SK-N-SH (cell line): ENCODE measurements at regions not wholly inside any gene's neighbourhood (a gene's known extent, or its start where the extent isn't known, plus 50 kb on each side); places are given as distances from the start of the nearest gene placed in this dataset.

Experiments
- CTCF ChIA-PET: fragments of 300-600, 350-600 bp; formaldehyde crosslinking; extraction: SDS; loops from one replicate; lab custom pipeline; 2021; lab: Yijun Ruan, JAX
- POLR2A ChIA-PET: fragments of 350-600 bp; sonication (Branson Sonifier 250); formaldehyde crosslinking; extraction: SDS; loops from one replicate; lab custom pipeline; 2020; ENCODE audit warnings: antibody characterized with exemption, inconsistent platforms; lab: Yijun Ruan, JAX
- DNase-seq: peaks from one replicate; pipeline ENCODE4 v3.0.0; 2012
- H2AFZ ChIP-seq: fragments of 200-600 bp; sonication (generic); 2 replicates; pipeline ENCODE4 v1.8.1; 2016; ENCODE audit warnings: antibody characterized with exemption, mild to moderate bottlenecking, low read depth
- H3F3A ChIP-seq: fragments of 200-600 bp; sonication (generic); replicated peaks from 2 replicates; pipeline ENCODE3; 2016; ENCODE audit warnings: antibody characterized with exemption, mild to moderate bottlenecking; ENCODE audit not compliant: insufficient read depth
- H3K27ac ChIP-seq, 2 experiments: fragments of 200-500 bp in 1 of 2; fragments of 200-600 bp in 1 of 2; sonication (Bioruptor generic) in 1 of 2; sonication (generic), shearing (Covaris generic) in 1 of 2; 2 replicates each; pipeline versions ENCODE4 v1.5.1 to v1.6.1; 2014 to 2016; ENCODE audit warnings: low read depth in 2 of 2, inconsistent platforms in 1 of 2, low read length in 1 of 2, mild to moderate bottlenecking in 1 of 2, mixed read lengths in 1 of 2
- H3K27me3 ChIP-seq: fragments of 200-600 bp; sonication (generic), shearing (Covaris generic); 2 replicates; pipeline ENCODE4 v1.6.1; 2016; ENCODE audit warnings: mixed run types; ENCODE audit not compliant: insufficient read depth
- H3K36me3 ChIP-seq, 2 experiments: fragments of 200-500 bp in 1 of 2; fragments of 200-600 bp in 1 of 2; sonication (Bioruptor generic) in 1 of 2; sonication (generic) in 1 of 2; replicated peaks in 1 of 2; 2 replicates each; pipeline versions ENCODE3 to v1.5.1; 2014 to 2016; ENCODE audit warnings: low read length in 1 of 2, mild to moderate bottlenecking in 1 of 2; ENCODE audit not compliant: insufficient read depth in 2 of 2, control insufficient read depth in 1 of 2
- H3K4me1 ChIP-seq, 2 experiments: fragments of 200-500 bp in 1 of 2; fragments of 200-600 bp in 1 of 2; sonication (Bioruptor generic) in 1 of 2; sonication (generic), shearing (Covaris generic) in 1 of 2; 2 replicates each; pipeline versions ENCODE4 v1.5.1 to v1.6.1; 2014 to 2016; ENCODE audit warnings: low read depth in 1 of 2, low read length in 1 of 2, mixed run types in 1 of 2; ENCODE audit not compliant: insufficient read depth in 2 of 2, control insufficient read depth in 1 of 2
- H3K4me2 ChIP-seq: fragments of 200-600 bp; sonication (generic), shearing (Covaris generic); 2 replicates; pipeline ENCODE4 v1.6.1; 2017; ENCODE audit warnings: mixed run types
- H3K4me3 ChIP-seq, 2 experiments: fragments of 200-500 bp in 1 of 2; fragments of 200-600 bp in 1 of 2; sonication (Bioruptor generic) in 1 of 2; sonication (generic), shearing (Covaris generic) in 1 of 2; 2 replicates each; pipeline versions ENCODE4 v1.5.1 to v1.8.1; 2014 to 2016; ENCODE audit warnings: low read depth in 2 of 2, inconsistent platforms in 1 of 2, low read length in 1 of 2, mild to moderate bottlenecking in 1 of 2, mixed read lengths in 1 of 2, moderate library complexity in 1 of 2
- H3K79me2 ChIP-seq: fragments of 200-600 bp; sonication (generic); 2 replicates; pipeline ENCODE4 v1.8.1; 2017; ENCODE audit warnings: mild to moderate bottlenecking; ENCODE audit not compliant: insufficient read depth
- H3K9ac ChIP-seq: fragments of 200-600 bp; sonication (generic); 2 replicates; pipeline ENCODE4 v1.6.1; 2017; ENCODE audit warnings: mixed run types
- H3K9me2 ChIP-seq: fragments of 200-600 bp; sonication (generic); 2 replicates; pipeline ENCODE4 v1.6.1; 2017; ENCODE audit warnings: mixed run types
- H3K9me3 ChIP-seq: fragments of 200-600 bp; sonication (generic); 2 replicates; pipeline ENCODE4 v1.6.1; 2017; ENCODE audit warnings: mixed run types, mild to moderate bottlenecking, moderate library complexity
- H4K20me1 ChIP-seq: fragments of 200-600 bp; sonication (generic); 2 replicates; pipeline ENCODE4 v1.6.1; 2017; ENCODE audit warnings: mild to moderate bottlenecking, mixed run types; ENCODE audit not compliant: insufficient read depth
- CHD2 ChIP-seq: fragments of 150-350 bp; IDR thresholded peaks from 2 replicates; pipeline ENCODE4 v1.6.1; 2018; ENCODE audit warnings: low read length; ENCODE audit not compliant: partially characterized antibody
- ELF1 ChIP-seq: IDR thresholded peaks from 2 replicates; pipeline ENCODE4 v1.4.0; 2012
- EP300 ChIP-seq, 2 experiments: IDR thresholded peaks; 2 replicates each; pipeline versions ENCODE4 v1.4.0 to v1.6.1; 2012; ENCODE audit warnings: borderline replicate concordance in 1 of 2, low read depth in 1 of 2, low read length in 1 of 2
- EZH2phosphoT487 ChIP-seq: fragments of 200-600 bp; sonication (generic); IDR thresholded peaks from 2 replicates; pipeline ENCODE4 v1.6.1; 2017; ENCODE audit warnings: low read depth, mixed run types, mild to moderate bottlenecking, antibody characterized with exemption, moderate library complexity, borderline replicate concordance
- FOXJ3 ChIP-seq: sonication (generic); formaldehyde crosslinking; IDR thresholded peaks from 2 replicates; pipeline ENCODE4 v1.5.1; 2020; ENCODE audit warnings: mild to moderate bottlenecking, missing genetic modification reagents
- FOXM1 ChIP-seq: IDR thresholded peaks from 2 replicates; pipeline ENCODE4 v1.4.0; 2012; ENCODE audit warnings: low read depth, mild to moderate bottlenecking
- MAX ChIP-seq: IDR thresholded peaks from 2 replicates; pipeline ENCODE4 v1.4.0; 2012; ENCODE audit warnings: low read depth
- MEF2A ChIP-seq: IDR thresholded peaks from 2 replicates; pipeline ENCODE4 v1.4.0; 2012; ENCODE audit warnings: low read depth, borderline replicate concordance
- NFIC ChIP-seq: IDR thresholded peaks from 2 replicates; pipeline ENCODE4 v1.4.0; 2012; ENCODE audit warnings: borderline replicate concordance
- POLR2AphosphoS5 ChIP-seq: IDR thresholded peaks from 2 replicates; pipeline ENCODE4 v1.6.1; 2012; ENCODE audit warnings: low read depth, low read length
- RAD21 ChIP-seq: IDR thresholded peaks from 2 replicates; pipeline ENCODE4 v1.6.1; 2012; ENCODE audit warnings: mild to moderate bottlenecking, low read length
- RFX5 ChIP-seq: IDR thresholded peaks from 2 replicates; pipeline ENCODE4 v1.6.1; 2012; ENCODE audit warnings: mild to moderate bottlenecking, improper control_type of control experiment, low read length
- RXRA ChIP-seq: IDR thresholded peaks from 2 replicates; pipeline ENCODE4 v1.4.0; 2012; ENCODE audit warnings: low read depth, mild to moderate bottlenecking, borderline replicate concordance
- SIN3A ChIP-seq: IDR thresholded peaks from 2 replicates; pipeline ENCODE4 v1.6.1; 2012; ENCODE audit warnings: low read depth, mild to moderate bottlenecking, low read length, moderate library complexity, borderline replicate concordance
- TAF1 ChIP-seq: IDR thresholded peaks from 2 replicates; pipeline ENCODE4 v1.6.1; 2012; ENCODE audit warnings: low read depth, mild to moderate bottlenecking, low read length, moderate library complexity, borderline replicate concordance
- TCF12 ChIP-seq: IDR thresholded peaks from 2 replicates; pipeline ENCODE4 v1.4.0; 2012
- USF1 ChIP-seq: IDR thresholded peaks from 2 replicates; pipeline ENCODE4 v1.4.0; 2012; ENCODE audit warnings: low read depth, borderline replicate concordance
- YY1 ChIP-seq: IDR thresholded peaks from 2 replicates; pipeline ENCODE4 v1.4.0; 2012; ENCODE audit warnings: low read depth, mild to moderate bottlenecking
- WGBS: methylation state at CpG from one replicate; pipeline ENCODE4 v1.1.6; 2017; ENCODE audit warnings: low lambda C conversion rate; 5-methylcytosine and 5-hydroxymethylcytosine counted together
- TF ChIP-seq, protein P1 (sequence below): fragments of 200-600 bp; sonication (generic); IDR thresholded peaks from 2 replicates; pipeline ENCODE4 v1.6.1; 2017; ENCODE audit warnings: antibody characterized with exemption, mild to moderate bottlenecking, moderate library complexity
- TF ChIP-seq, protein P2 (sequence below): IDR thresholded peaks from 2 replicates; pipeline ENCODE4; 2012

DNA sequence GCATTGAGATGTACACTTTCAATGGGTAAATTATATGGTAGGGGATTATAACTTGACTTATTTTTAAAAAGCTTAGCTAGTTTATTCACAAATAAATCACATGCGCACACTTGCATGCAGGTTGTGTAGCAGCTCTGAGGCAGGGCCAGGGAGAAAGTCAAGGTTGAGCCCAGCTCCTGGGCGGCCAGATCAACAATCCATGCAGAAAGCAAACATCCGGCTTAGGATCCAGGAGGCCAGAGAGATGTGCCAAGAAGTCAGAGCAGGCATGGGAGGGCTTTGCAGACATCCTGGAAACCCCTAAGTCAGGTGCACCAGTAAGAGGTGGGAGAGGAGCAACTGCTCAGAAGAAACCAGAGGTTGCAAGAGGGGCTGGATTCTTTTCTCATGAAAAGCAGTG lies 186.5 kb downstream of the AXIN2 start:
- Histone ChIP-seq H4K20me1 (no peaks in the 10 kb centered on the region), H3K9ac (no peak overlapping the region), H3K4me2 (no peak overlapping the region), H3K4me1 (no peaks in the 10 kb centered on the region), H3K9me2 (no peaks in the 10 kb centered on the region), H2AFZ (no peak overlapping the region), H3K27ac (no peak overlapping the region), H3K79me2 (no peaks in the 10 kb centered on the region), H3K27me3 (peaks cover 17% of the 10 kb centered on the region; the same call in 1 of the 2 replicates), H3K9me3 (no peaks in the 10 kb centered on the region), H3F3A (no peaks in the 10 kb centered on the region), H3K36me3 (no peaks in the 10 kb centered on the region), H3K4me3 (no peak overlapping the region)
- no peak for TF ChIP-seq RAD21
- no peak for TF ChIP-seq ELF1
- no peak for TF ChIP-seq MAX
- no peak for TF ChIP-seq FOXM1
- no peak for TF ChIP-seq NFIC
- TF ChIP-seq USF1 = no peak
- TF ChIP-seq MEF2A = no peak
- no peak for TF ChIP-seq EZH2phosphoT487
- TF ChIP-seq SIN3A = no peak
- no peak for TF ChIP-seq EP300 (IDR thresholded peaks at IDR 0.05; ENCODE audit: borderline replicate concordance in 1 of 2, low read depth in 1 of 2, low read length in 1 of 2)
- no peak for TF ChIP-seq CHD2
- no peak for TF ChIP-seq RXRA
- TF ChIP-seq, protein P1, sequence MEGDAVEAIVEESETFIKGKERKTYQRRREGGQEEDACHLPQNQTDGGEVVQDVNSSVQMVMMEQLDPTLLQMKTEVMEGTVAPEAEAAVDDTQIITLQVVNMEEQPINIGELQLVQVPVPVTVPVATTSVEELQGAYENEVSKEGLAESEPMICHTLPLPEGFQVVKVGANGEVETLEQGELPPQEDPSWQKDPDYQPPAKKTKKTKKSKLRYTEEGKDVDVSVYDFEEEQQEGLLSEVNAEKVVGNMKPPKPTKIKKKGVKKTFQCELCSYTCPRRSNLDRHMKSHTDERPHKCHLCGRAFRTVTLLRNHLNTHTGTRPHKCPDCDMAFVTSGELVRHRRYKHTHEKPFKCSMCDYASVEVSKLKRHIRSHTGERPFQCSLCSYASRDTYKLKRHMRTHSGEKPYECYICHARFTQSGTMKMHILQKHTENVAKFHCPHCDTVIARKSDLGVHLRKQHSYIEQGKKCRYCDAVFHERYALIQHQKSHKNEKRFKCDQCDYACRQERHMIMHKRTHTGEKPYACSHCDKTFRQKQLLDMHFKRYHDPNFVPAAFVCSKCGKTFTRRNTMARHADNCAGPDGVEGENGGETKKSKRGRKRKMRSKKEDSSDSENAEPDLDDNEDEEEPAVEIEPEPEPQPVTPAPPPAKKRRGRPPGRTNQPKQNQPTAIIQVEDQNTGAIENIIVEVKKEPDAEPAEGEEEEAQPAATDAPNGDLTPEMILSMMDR = no peak
- TF ChIP-seq FOXJ3 = no peak
- no peak for TF ChIP-seq YY1
- TF ChIP-seq POLR2AphosphoS5 = no peak
- TF ChIP-seq TAF1 = no peak
- TF ChIP-seq, protein P2, sequence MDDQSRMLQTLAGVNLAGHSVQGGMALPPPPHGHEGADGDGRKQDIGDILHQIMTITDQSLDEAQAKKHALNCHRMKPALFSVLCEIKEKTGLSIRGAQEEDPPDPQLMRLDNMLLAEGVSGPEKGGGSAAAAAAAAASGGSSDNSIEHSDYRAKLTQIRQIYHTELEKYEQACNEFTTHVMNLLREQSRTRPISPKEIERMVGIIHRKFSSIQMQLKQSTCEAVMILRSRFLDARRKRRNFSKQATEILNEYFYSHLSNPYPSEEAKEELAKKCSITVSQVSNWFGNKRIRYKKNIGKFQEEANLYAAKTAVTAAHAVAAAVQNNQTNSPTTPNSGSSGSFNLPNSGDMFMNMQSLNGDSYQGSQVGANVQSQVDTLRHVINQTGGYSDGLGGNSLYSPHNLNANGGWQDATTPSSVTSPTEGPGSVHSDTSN = no peak
- no peak for TF ChIP-seq RFX5
- no peak for TF ChIP-seq TCF12
- DNase-seq = no peak
- WGBS = 62% methylated on average over 3 of the region's 3 CpGs
- ChIA-PET POLR2A (no interaction called here), CTCF (interaction anchor here (0.6 to 2.7 kb wide), 2 partner anchors 10 to 26 kb away, joined by 3 to 12 read pairs; no protein-coding TSS in a partner anchor)
